Activated T-cell treated with anti-CD3 and anti-CD28 coated beads for 4 hours (primary cell): ENCODE measurements at regions not wholly inside any gene's neighbourhood (a gene's known extent, or its start where the extent isn't known, plus 50 kb on each side); places are given as distances from the start of the nearest gene placed in this dataset.

Source experiments
- DNase-seq: peaks from one replicate; pipeline ENCODE4 v3.0.0-alpha.2; 2020

GRCh38 chr16:85479972-85480726 lies 133.0 kb upstream of the GSE1 start:
- no peak for DNase-seq

DNA sequence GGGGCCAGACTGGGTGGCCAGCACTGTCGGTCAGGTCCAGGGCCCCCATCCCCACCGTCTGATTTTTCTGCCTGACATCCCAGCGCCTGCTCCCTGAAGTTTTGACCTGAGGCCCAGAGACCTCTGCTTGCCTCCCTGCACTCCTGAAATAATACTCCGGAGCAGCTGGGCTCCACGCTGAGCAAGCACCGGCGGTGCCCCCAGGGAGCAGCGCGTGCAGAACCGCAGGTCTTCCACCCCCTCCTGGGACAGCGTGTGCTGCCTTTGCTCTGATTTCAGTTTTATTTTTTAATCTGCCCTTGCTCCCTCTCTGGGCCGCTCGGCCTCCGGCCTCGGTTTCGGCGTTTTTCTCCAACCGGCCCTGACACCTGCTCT lies 132.4 kb upstream of the GSE1 start:
- no peak for DNase-seq

DNA sequence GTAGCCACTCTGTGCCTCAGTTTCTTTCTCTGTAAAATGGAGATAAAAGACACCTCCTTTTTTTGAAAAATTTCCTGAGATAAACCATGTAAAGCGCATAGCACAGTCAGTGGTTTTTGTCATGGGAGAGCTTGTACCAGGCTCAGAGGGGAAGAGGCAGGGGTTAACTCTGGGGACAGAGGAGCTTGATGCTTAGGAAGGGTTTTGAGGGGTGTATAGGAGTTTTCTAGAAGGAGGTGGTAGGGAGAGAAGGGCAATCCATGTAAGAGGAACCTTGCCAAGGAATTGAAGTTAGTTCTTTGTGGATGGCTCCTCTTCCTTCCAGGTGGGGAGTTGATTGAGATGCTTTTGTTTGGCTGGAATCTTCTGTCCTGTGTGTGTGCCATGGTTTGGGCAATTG lies 131.9 kb upstream of the GSE1 start:
- no peak for DNase-seq

- no peak for DNase-seq
Measured at GRCh38 chr16:85481738-85482137, 131.4 kb upstream of the GSE1 start.

DNA sequence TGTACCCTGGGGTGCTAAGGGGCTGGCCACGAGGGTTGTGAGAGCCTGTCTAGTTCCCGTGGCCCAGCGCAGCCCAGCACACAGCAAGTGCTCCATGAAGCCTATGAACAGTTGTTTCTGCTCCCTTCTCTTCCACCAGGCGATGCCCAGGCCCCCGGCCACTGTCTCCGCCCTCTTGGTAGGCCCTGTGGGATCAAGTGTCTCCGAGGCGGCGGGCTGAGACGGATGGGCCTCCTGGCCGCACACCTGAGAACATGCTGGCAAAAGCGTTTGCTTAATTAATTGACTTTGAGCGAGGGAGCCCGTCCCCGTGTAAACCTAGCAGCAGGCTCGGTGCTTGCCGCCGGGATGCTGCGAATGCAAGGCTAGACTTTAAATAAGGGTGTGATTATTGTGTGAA lies 129.7 kb upstream of the GSE1 start:
- no peak for DNase-seq

- no peak for DNase-seq
Measured at GRCh38 chr16:85484347-85485300, 128.5 kb upstream of the GSE1 start.

- no peak for DNase-seq
Measured at GRCh38 chr16:85485379-85485778, 127.7 kb upstream of the GSE1 start.

GRCh38 chr16:85486256-85486915 lies 126.7 kb upstream of the GSE1 start:
- no peak for DNase-seq

GRCh38 chr16:85488414-85488813 lies 124.7 kb upstream of the GSE1 start:
- no peak for DNase-seq

DNA sequence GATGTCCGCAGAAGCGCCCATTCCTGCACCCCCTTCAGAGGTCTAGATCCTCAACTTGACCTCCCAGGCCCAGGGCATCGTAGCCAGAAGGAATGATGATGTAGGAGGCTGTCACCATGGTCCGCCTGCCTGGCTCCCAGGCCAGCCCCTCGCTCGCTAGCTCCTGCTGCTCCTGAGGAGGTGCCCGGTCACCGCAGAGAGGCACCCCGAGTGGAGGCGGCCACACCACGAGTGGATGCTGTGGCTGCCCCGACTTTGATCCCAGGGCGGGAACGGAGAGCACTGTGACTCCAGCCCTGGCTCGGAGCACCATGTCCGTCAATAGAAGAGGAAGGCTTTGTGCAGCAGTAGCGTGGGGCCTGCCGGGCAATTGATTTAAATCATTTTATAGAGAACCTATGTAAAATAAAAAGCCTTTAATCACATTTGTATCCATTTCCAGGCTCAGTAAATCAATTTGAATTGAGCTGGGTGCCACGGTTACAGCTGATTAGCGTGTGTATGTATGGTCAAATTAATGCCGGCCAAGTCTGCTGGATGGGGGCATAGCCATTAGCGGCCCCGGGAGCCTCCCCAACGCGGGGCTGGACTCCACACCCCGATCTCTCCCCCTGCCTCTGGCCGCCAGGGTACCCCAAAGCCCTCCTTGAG lies 122.6 kb upstream of the GSE1 start:
- DNase-seq: no peak

- DNase-seq: peak; percentile 28
Measured at GRCh38 chr16:85491058-85491771, 121.9 kb upstream of the GSE1 start.

DNA sequence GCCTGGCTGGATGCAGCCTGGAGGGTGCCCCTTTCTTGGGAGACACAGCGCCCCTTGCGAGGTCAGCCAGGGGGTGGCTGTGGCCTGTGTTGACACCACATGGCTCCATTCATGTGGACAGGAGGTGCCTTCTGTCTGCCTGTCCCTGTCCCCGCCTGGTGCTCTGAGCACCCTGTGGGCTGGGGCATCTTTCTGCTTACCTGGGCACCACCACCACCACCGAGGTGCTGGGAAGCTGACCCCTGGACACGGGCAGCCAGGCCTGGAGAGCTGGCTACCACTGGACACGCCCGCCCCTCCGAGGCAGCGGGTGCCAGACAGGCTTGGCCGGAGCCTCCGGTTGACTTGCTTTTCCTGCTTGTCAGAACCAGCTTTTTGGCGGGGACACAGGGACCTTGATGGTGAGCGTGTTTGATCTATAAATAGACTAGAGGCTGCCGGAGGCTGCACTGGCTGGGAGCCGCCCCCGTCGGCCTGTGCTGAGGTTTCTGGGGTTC lies 121.3 kb upstream of the GSE1 start:
- no peak for DNase-seq

DNA sequence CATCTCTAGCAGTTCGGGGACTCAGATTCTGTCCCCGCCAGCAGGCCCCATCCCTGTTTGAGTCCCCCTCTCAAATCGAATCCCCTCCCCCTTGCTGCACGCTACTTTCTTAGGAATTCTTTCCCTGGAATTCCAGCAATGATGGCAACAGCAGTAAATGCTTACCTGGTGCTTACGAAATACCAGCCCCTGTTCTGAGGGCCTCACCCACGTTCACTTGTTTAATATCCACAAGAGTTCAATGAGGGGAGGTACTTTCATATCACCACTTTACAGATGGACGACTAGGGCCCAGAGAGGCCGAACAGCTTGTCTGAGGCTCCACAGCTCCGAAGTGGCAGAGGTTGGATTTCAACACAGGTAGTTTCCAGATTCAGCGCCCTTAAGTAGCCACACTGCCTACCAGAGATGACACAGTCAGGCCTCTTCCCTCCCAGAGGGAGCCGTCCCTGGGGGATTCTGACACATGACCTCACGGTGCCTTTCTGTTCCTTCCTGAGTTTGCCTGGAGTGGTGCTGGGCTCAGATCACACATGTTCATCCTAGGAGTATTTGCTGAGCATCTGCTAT lies 120.7 kb upstream of the GSE1 start:
- no peak for DNase-seq

GRCh38 chr16:85494315-85494714 lies 118.8 kb upstream of the GSE1 start:
- DNase-seq: no peak

- DNase-seq: no peak
Measured at GRCh38 chr16:85495259-85495658, 117.9 kb upstream of the GSE1 start.

DNA sequence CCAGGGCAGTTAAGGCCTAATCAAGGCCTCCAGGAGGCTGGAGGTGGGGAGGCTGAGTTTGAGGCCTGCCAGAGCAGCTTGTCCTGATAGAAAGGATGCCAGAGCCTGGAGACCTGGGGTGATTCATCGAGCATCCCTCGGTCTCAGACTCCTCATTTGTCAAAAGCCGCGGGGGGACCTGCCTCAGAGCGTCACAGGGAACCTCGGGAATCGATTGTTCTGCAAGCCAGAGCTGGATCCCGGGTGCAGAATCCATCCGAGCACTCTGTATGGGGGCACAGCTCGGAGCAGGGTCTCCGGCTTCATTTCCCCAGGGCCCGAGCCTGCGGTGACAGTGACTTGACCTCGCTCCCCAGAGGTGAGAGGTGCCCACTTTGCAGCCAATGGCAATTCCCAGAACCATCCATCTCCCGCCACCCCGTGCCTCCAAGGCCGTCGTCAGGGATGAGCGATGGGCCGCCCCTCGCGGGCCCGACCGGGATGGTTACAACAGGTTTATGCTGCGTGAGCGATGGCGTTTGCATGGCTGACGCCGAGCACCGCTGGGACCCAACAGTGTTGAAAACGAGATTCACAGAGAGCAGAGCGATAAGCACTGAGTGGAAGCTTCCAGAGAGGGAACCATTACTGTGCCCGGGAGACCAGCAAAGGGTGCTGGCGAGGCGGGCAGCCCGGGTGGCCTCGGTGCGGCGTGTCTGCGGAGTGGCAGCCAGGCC lies 117.1 kb upstream of the GSE1 start:
- DNase-seq: no peak

DNA sequence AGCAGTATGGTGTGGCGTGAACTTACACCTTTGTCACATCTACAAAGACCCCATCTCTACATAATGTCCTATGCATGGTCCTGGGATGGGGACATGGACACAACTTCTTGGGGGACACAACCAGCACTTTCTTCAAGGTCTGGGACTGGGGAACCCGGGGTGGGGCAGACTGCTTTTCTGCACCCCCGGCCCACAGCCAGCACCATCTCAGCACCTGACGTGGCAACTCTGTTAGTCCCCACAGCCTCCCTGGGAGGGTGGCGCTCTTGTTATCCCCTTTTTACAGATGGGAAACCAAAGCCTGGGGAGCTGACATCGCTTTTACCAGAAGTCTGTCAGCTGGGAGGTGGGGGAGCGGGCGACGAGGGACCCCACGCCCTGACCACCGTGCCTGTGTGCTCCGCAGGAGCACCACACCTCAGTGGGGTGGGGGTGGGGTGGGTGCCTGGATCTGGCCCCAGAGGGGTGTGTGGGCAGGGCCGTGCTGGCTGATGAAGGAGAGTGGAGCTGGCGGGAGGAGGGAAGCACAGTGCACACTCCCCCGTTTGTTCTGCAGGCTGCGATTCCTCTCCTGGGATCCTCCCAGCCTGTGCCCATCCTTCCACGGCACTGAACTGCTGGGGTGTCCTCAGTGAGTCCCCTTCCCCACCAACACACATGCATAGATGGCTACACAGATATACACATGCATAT lies 115.4 kb upstream of the GSE1 start:
- DNase-seq: no peak

DNA sequence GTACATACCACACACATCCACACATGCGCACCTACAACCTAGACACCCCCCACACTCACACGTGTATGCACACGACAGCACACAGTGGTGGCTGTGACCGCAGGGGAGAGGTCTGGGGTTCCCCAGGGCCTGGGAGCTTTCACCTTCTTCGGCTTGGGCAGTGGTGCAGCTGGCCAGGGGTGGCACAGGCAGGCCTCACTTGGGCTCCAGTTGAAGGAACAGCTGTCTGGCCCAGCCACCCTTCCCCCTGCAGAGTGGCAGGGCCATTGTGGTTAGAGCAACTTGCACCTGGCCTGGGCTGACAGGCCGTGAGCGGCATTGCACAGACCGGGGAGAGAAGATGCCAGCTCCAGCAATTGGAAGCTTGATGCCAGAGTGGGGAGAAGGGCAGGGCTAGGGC lies 114.5 kb upstream of the GSE1 start:
- DNase-seq: no peak

DNA sequence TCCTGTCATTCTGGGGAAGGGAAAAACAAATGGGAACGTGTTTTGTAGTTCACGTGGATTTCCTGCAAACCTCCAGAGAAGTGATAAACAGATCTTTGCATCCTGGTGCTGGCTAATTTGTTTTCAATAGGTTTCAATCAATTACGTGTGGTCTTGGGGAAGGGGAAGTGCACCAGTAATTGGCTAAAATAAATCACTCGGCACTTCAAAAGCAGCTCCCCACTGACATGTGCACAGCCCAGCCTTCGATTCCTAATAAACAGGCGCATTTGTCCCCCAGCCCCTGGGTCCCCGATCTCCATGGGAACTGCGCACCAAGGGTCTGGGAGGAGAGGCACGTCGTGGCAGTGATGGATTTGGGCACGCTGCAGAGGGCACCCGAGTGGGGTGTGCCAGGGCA lies 112.9 kb upstream of the GSE1 start:
- DNase-seq: no peak

GRCh38 chr16:85501900-85502299 lies 111.2 kb upstream of the GSE1 start:
- no peak for DNase-seq

GRCh38 chr16:85502357-85502756 lies 110.8 kb upstream of the GSE1 start:
- DNase-seq: no peak
